ENCODE measurements at regions not wholly inside any gene's neighbourhood (a gene's known extent, or its start where the extent isn't known, plus 50 kb on each side); places are given as distances from the start of the nearest gene placed in this dataset.
A peak's percentile ranks its signal among the peaks of the same experiment; 100 is the strongest.

GRCh38 chr7:149681274-149681673 lies 92.1 kb downstream of the ZNF467 start:
- Histone ChIP-seq H2BK120ac (replicated peaks; ENCODE audit: low read depth, low read length) (peak overlapping the region; percentile 43), H2AK5ac (ENCODE audit: low read depth, low read length) (no peak overlapping the region), H3K79me2 (ENCODE audit: control insufficient read depth in 1 of 2, insufficient read depth in 2 of 2, low read length in 2 of 2) (no peaks in the 10 kb centered on the region), H3K4me2 (ENCODE audit: insufficient read depth in 1 of 2, low read depth in 2 of 2, low read length in 2 of 2) (peak overlapping the region; percentile 11 to 28; a peak in 2 of 4 replicates), H3K4ac (replicated peaks; ENCODE audit: insufficient read length, low read depth, low read length) (no peak overlapping the region), H4K91ac (replicated peaks; ENCODE audit: insufficient read length, low read length) (no peak overlapping the region), H3K36me3 (ENCODE audit: control insufficient read depth in 2 of 4, insufficient read depth in 4 of 4, low read length in 3 of 4) (no peaks in the 10 kb centered on the region), H3K4me3 (ENCODE audit: extremely low read depth in 1 of 4, insufficient read depth in 2 of 4, low read depth in 3 of 4, low read length in 4 of 4) (no peak overlapping the region), H4K20me1 (replicated peaks in 1 of 2; ENCODE audit: control insufficient read depth in 1 of 2, insufficient read depth in 2 of 2, low read length in 2 of 2) (no peaks in the 10 kb centered on the region), H3K9me3 (ENCODE audit: insufficient read depth in 2 of 2, low read depth in 1 of 2, low read length in 1 of 2) (no peaks in the 10 kb centered on the region), H3K4me1 (replicated peaks in 1 of 4; ENCODE audit: control insufficient read depth in 3 of 4, insufficient read depth in 4 of 4, low read length in 3 of 4) (peaks cover 0 to 11% (median 5%) of the 10 kb centered on the region in 4 experiments; a peak in 5 of 7 replicates), H2BK15ac (ENCODE audit: low read length) (no peak overlapping the region), H3K79me1 (ENCODE audit: low read depth, low read length) (no peaks in the 10 kb centered on the region), H2AFZ (ENCODE audit: low read length) (no peak overlapping the region), H3K18ac (ENCODE audit: extremely low read depth, low read length) (no peak overlapping the region), H4K5ac (ENCODE audit: insufficient read length, low read depth, low read length) (no peak overlapping the region), H3K9ac (replicated peaks in 1 of 4; ENCODE audit: extremely low read depth in 1 of 4, low read depth in 3 of 4, low read length in 3 of 4) (no peak overlapping the region), H4K8ac (ENCODE audit: extremely low read depth, insufficient read depth, low read length) (no peak overlapping the region), H3K23ac (ENCODE audit: insufficient read length) (no peak overlapping the region), H3K23me2 (ENCODE audit: low read depth, low read length) (no peaks in the 10 kb centered on the region), H3K27ac (ENCODE audit: low read depth, low read length) (no peak overlapping the region), H2BK5ac (ENCODE audit: low read depth, low read length) (no peak overlapping the region), H3K27me3 (replicated peaks in 1 of 4; ENCODE audit: control insufficient read depth in 3 of 4, extremely low read depth in 1 of 4, insufficient read depth in 3 of 4, low read length in 3 of 4) (no peaks in the 10 kb centered on the region), H3K14ac (ENCODE audit: insufficient read length) (no peak overlapping the region), H2BK20ac (ENCODE audit: low read length) (peak overlapping the region; percentile 16; the same call in 1 of the 2 replicates), H3K56ac (replicated peaks; ENCODE audit: insufficient read length, low read depth, low read length) (no peak overlapping the region), H2BK12ac (ENCODE audit: low read depth, low read length) (no peak overlapping the region)
- FAIRE-seq (no peak), DNase-seq (ENCODE audit: low read depth in 1 of 2, low spot score in 2 of 2) (no peak)
- 0% methylated on average over 1 of the region's 1 CpG; no CpG with 5 or more reads in 1 of the 2 experiments for WGBS, 2 experiments (ENCODE audit: extremely low coverage in 1 of 2, insufficient coverage in 1 of 2, insufficient read length in 1 of 2, insufficient replicate concordance in 2 of 2, low coverage in 1 of 2, low lambda C conversion rate in 2 of 2, missing lambda C conversion rate in 1 of 2)
- CTCF ChIA-PET (ENCODE audit: partially characterized antibody): interaction anchor here (0.6 to 6.3 kb wide), 6 partner anchors 10 to 61 kb away, joined by 3 to 32 read pairs (median 4); no protein-coding TSS in a partner anchor
- POLR2A ChIA-PET (ENCODE audit: partially characterized antibody): interaction anchor here (1.3 kb wide), 1 partner anchor 9 kb away, joined by 4 read pairs; no protein-coding TSS in a partner anchor
- TF ChIP-seq PHF8 (conservative IDR thresholded peaks at IDR 0.05; ENCODE audit: low read depth, low read length): no peak
- TF ChIP-seq TAF7 (optimal IDR thresholded peaks at IDR 0.05; ENCODE audit: borderline replicate concordance, low read depth, low read length): no peak
- TF ChIP-seq SUZ12 (IDR thresholded peaks at IDR 0.05; ENCODE audit: low read length): no peak
- TF ChIP-seq SIN3A (conservative IDR thresholded peaks at IDR 0.05 in 1 of 2, IDR thresholded peaks at IDR 0.05 in 1 of 2; ENCODE audit: low read depth in 1 of 2, low read length in 2 of 2): no peak

Measured in H1 (cell line).